Liver (tissue), 8 donors: ENCODE measurements at regions not wholly inside any gene's neighbourhood (a gene's known extent, or its start where the extent isn't known, plus 50 kb on each side); places are given as distances from the start of the nearest gene placed in this dataset.
A peak's percentile ranks its signal among the peaks of the same experiment; 100 is the strongest.

ENCODE experiments used
- DNase-seq: peaks from one replicate; pipeline ENCODE4 v3.0.0-alpha.2; 2017; ENCODE audit warnings: low spot score
- H3K27ac ChIP-seq, 2 donors: one replicate each; pipeline ENCODE4 v1.7.0; 2013; ENCODE audit warnings: inconsistent platforms in 2 of 2, low read length in 2 of 2, control low read depth in 1 of 2, low read depth in 1 of 2, mild to moderate bottlenecking in 1 of 2
- H3K27me3 ChIP-seq, 4 donors: one replicate each; pipeline versions ENCODE4 v1.6.1 to v1.7.0; 2013; ENCODE audit warnings: low read length in 3 of 4, inconsistent platforms in 1 of 4, mild to moderate bottlenecking in 1 of 4, moderate library complexity in 1 of 4; ENCODE audit not compliant: control insufficient read depth in 4 of 4, insufficient read depth in 4 of 4
- H3K36me3 ChIP-seq, 4 donors: one replicate each; pipeline versions ENCODE4 v1.6.1 to v1.7.0; 2013; ENCODE audit warnings: low read length in 3 of 4, mild to moderate bottlenecking in 3 of 4, low read depth in 1 of 4, moderate library complexity in 1 of 4; ENCODE audit not compliant: control insufficient read depth in 4 of 4, insufficient read depth in 3 of 4
- H3K4me1 ChIP-seq, 4 donors: one replicate each; pipeline versions ENCODE4 v1.6.1 to v1.7.0; 2013; ENCODE audit warnings: low read length in 3 of 4, mild to moderate bottlenecking in 3 of 4, moderate library complexity in 1 of 4; ENCODE audit not compliant: control insufficient read depth in 4 of 4, insufficient read depth in 4 of 4
- H3K4me3 ChIP-seq, 3 donors: one replicate each; pipeline versions ENCODE4 v1.6.1 to v1.7.0; 2013; ENCODE audit warnings: low read length in 3 of 3, control low read depth in 1 of 3, low read depth in 1 of 3, mild to moderate bottlenecking in 1 of 3
- H3K9ac ChIP-seq, 2 donors: one replicate each; pipeline ENCODE4 v1.7.0; 2013; ENCODE audit warnings: low read length in 2 of 2, mild to moderate bottlenecking in 2 of 2, moderate library complexity in 2 of 2, control low read depth in 1 of 2, low read depth in 1 of 2
- H3K9me3 ChIP-seq, 4 donors: one replicate each; pipeline versions ENCODE4 v1.6.1 to v1.7.0; 2013; ENCODE audit warnings: low read length in 3 of 4; ENCODE audit not compliant: control insufficient read depth in 4 of 4
- CTCF ChIP-seq: fragments of 150-350 bp; IDR thresholded peaks from 2 replicates; pipeline ENCODE4 v1.5.1; 2017; ENCODE audit warnings: improper control_type of control experiment, low read depth, low read length; ENCODE audit not compliant: missing input control
- GABPA ChIP-seq, 2 donors: IDR thresholded peaks in 1 of 2; conservative IDR thresholded peaks in 1 of 2; 2 replicates each; pipeline ENCODE4 v1.6.1; 2016; ENCODE audit warnings: antibody characterized with exemption in 2 of 2, mild to moderate bottlenecking in 1 of 2, moderate library complexity in 1 of 2
- HNF4A ChIP-seq, 2 donors: conservative IDR thresholded peaks; 2 replicates each; pipeline ENCODE4 v1.6.1; 2016; ENCODE audit warnings: antibody characterized with exemption in 2 of 2, mild to moderate bottlenecking in 2 of 2
- HNF4G ChIP-seq: IDR thresholded peaks from 2 replicates; pipeline ENCODE4 v1.6.1; 2016; ENCODE audit warnings: antibody characterized with exemption
- JUND ChIP-seq, 2 donors: IDR thresholded peaks; 2 replicates each; pipeline ENCODE4 v1.6.1; 2016; ENCODE audit warnings: antibody characterized with exemption in 2 of 2
- NR2F2 ChIP-seq: IDR thresholded peaks from 2 replicates; pipeline ENCODE4 v1.6.1; 2016; ENCODE audit warnings: antibody characterized with exemption
- RAD21 ChIP-seq, 2 donors: IDR thresholded peaks; 2 replicates each; pipeline ENCODE4 v1.6.1; 2016; ENCODE audit warnings: antibody characterized with exemption in 2 of 2, mild to moderate bottlenecking in 2 of 2
- REST ChIP-seq: IDR thresholded peaks from 2 replicates; pipeline ENCODE4 v1.6.1; 2016; ENCODE audit warnings: antibody characterized with exemption, mild to moderate bottlenecking
- TAF1 ChIP-seq: conservative IDR thresholded peaks from 2 replicates; pipeline ENCODE4 v1.6.1; 2016; ENCODE audit warnings: antibody characterized with exemption, mild to moderate bottlenecking
- YY1 ChIP-seq: IDR thresholded peaks from 2 replicates; pipeline ENCODE4 v1.6.1; 2016; ENCODE audit warnings: antibody characterized with exemption, mild to moderate bottlenecking
- WGBS: extraction: QIAGEN DNeasy Blood & Tissue Kit; methylation state at CpG from one replicate; pipeline ENCODE4 v1.1.7; 2013; 5-methylcytosine and 5-hydroxymethylcytosine counted together
- donor health status: healthy.
- donor health status: healthy.
- donor health status: healthy.
- donor health status: healthy.
- donor health status: healthy.

GRCh38 chr15:77786181-77786890, 153.6 kb upstream of the LINGO1 start:
- 54% methylated on average over 11 of the region's 11 CpGs for WGBS
- Histone ChIP-seq H3K4me3 (no peak overlapping the region), H3K27ac (no peak overlapping the region), H3K36me3 (no peaks in the 10 kb centered on the region), H3K9ac (no peak overlapping the region), H3K9me3 (peaks cover 0 to 2% (median 0%) of the 10 kb centered on the region in 4 donors), H3K4me1 (peaks cover 0 to 2% (median 0%) of the 10 kb centered on the region in 4 donors), H3K27me3 (no peaks in the 10 kb centered on the region)
- DNase-seq, result no peak
- TF ChIP-seq JUND (IDR thresholded peaks at IDR 0.05) (no peak), REST (no peak), CTCF (no peak), TAF1 (no peak), HNF4A (conservative IDR thresholded peaks at IDR 0.05) (no peak), YY1 (no peak), RAD21 (IDR thresholded peaks at IDR 0.05) (no peak), GABPA (IDR thresholded peaks at IDR 0.05 in 1 of 2, conservative IDR thresholded peaks at IDR 0.05 in 1 of 2) (no peak), NR2F2 (no peak)

GRCh38 chr15:77784361-77785292, 151.9 kb upstream of the LINGO1 start:
- WGBS, result 65% methylated on average over 11 of the region's 11 CpGs
- Histone ChIP-seq H3K4me1 (peaks cover 0 to 2% (median 0%) of the 10 kb centered on the region in 4 donors), H3K27me3 (no peaks in the 10 kb centered on the region), H3K9me3 (peaks cover 0 to 3% (median under 1%) of the 10 kb centered on the region in 4 donors), H3K36me3 (no peaks in the 10 kb centered on the region), H3K9ac (no peak overlapping the region), H3K27ac (no peak overlapping the region), H3K4me3 (no peak overlapping the region)
- TF ChIP-seq HNF4G (no peak), HNF4A (conservative IDR thresholded peaks at IDR 0.05) (no peak)
- DNase-seq, result peak; percentile 53
